KMS-11 (cell line): ENCODE measurements at regions not wholly inside any gene's neighbourhood (a gene's known extent, or its start where the extent isn't known, plus 50 kb on each side); places are given as distances from the start of the nearest gene placed in this dataset.

Experiments used
- H2AFZ ChIP-seq: fragments of 200-600 bp; sonication (generic); 2 replicates; pipeline ENCODE4 v1.6.1; 2016; ENCODE audit warnings: antibody characterized with exemption, mixed run types, low read depth
- H3K27ac ChIP-seq: fragments of 200-600 bp; sonication (generic); 2 replicates; pipeline ENCODE4 v1.6.1; 2016; ENCODE audit warnings: mild to moderate bottlenecking, mixed run types
- H3K27me3 ChIP-seq: fragments of 200-600 bp; sonication (generic); 2 replicates; pipeline ENCODE4 v1.6.1; 2017; ENCODE audit warnings: mild to moderate bottlenecking, low read depth, mixed run types, moderate library complexity; ENCODE audit not compliant: insufficient read depth
- H3K36me3 ChIP-seq: fragments of 200-600 bp; sonication (generic); 2 replicates; pipeline ENCODE4 v1.6.1; 2017; ENCODE audit warnings: mild to moderate bottlenecking, mixed run types; ENCODE audit not compliant: insufficient read depth
- H3K4me1 ChIP-seq: fragments of 200-600 bp; sonication (generic); 2 replicates; pipeline ENCODE4 v1.6.1; 2016; ENCODE audit warnings: mild to moderate bottlenecking, low read depth, mixed run types; ENCODE audit not compliant: poor library complexity, severe bottlenecking
- H3K4me2 ChIP-seq: fragments of 200-600 bp; sonication (generic); 2 replicates; pipeline ENCODE4 v1.7.0; 2016; ENCODE audit warnings: mild to moderate bottlenecking, mixed run types
- H3K4me3 ChIP-seq: fragments of 200-600 bp; sonication (generic); IDR thresholded peaks from 2 replicates; pipeline ENCODE4 v1.6.1; 2017; ENCODE audit warnings: low read depth, low read length, mixed read lengths; ENCODE audit not compliant: insufficient read depth
- H3K79me2 ChIP-seq: fragments of 200-600 bp; sonication (generic); 2 replicates; pipeline ENCODE4 v1.6.1; 2016; ENCODE audit warnings: low read depth, mixed run types; ENCODE audit not compliant: insufficient read depth
- H3K9ac ChIP-seq: fragments of 200-600 bp; sonication (generic); 2 replicates; pipeline ENCODE4 v1.6.1; 2016; ENCODE audit warnings: mild to moderate bottlenecking, mixed run types
- H4K20me1 ChIP-seq: fragments of 200-600 bp; sonication (generic); 2 replicates; pipeline ENCODE4 v1.6.1; 2016; ENCODE audit warnings: mild to moderate bottlenecking, mixed run types; ENCODE audit not compliant: insufficient read depth
- CTCF ChIP-seq: fragments of 200-600 bp; sonication (generic); conservative IDR thresholded peaks from 2 replicates; pipeline ENCODE4 v1.6.1; 2017; ENCODE audit warnings: low read depth, mild to moderate bottlenecking, antibody characterized with exemption, low read length, moderate library complexity, mixed read lengths

GRCh38 chr4:184284742-184285141 lies 67.1 kb upstream of the ENPP6 start:
- Histone ChIP-seq H3K27ac (peak overlapping the region; percentile 99), H3K4me1 (peaks cover 98% of the 10 kb centered on the region), H3K27me3 (no peaks in the 10 kb centered on the region), H3K9ac (peak overlapping the region; percentile 96), H4K20me1 (no peaks in the 10 kb centered on the region), H3K36me3 (no peaks in the 10 kb centered on the region), H3K4me3 (peak overlapping the region; percentile 48), H2AFZ (no peak overlapping the region), H3K4me2 (peak overlapping the region; percentile 93), H3K79me2 (peaks cover 12% of the 10 kb centered on the region; the same call in 1 of the 2 replicates)
- no peak for TF ChIP-seq CTCF

GRCh38 chr4:184284336-184284690 lies 66.6 kb upstream of the ENPP6 start:
- Histone ChIP-seq H3K27me3 (no peaks in the 10 kb centered on the region), H3K4me3 (peak overlapping the region; percentile 48), H3K27ac (peak overlapping the region; percentile 99), H4K20me1 (no peaks in the 10 kb centered on the region), H3K36me3 (no peaks in the 10 kb centered on the region), H2AFZ (peak overlapping the region; percentile 5; the same call in 1 of the 2 replicates), H3K4me1 (peaks cover 98% of the 10 kb centered on the region), H3K4me2 (peak overlapping the region; percentile 93), H3K9ac (peak overlapping the region; percentile 96), H3K79me2 (peaks cover 12% of the 10 kb centered on the region; the same call in 1 of the 2 replicates)
- TF ChIP-seq CTCF, result no peak

- H2AFZ ChIP-seq, result peak overlapping the region; percentile 5; the same call in 1 of the 2 replicates
- H3K27me3 ChIP-seq, result no peaks in the 10 kb centered on the region
- H3K4me3 ChIP-seq, result peak overlapping the region; percentile 48
- H3K4me2 ChIP-seq, result peak overlapping the region; percentile 93
- H3K9ac ChIP-seq, result peak overlapping the region; percentile 96
- H3K4me1 ChIP-seq, result peaks cover 98% of the 10 kb centered on the region
- H3K36me3 ChIP-seq, result no peaks in the 10 kb centered on the region
- no peaks in the 10 kb centered on the region for H4K20me1 ChIP-seq
- peak overlapping the region; percentile 99 for H3K27ac ChIP-seq
- H3K79me2 ChIP-seq, result peaks cover 12% of the 10 kb centered on the region; the same call in 1 of the 2 replicates
- no peak for TF ChIP-seq CTCF
These were observed 66.1 kb upstream of the ENPP6 start for GRCh38 chr4:184283659-184284335.

- Histone ChIP-seq H3K27ac (peak overlapping the region; percentile 99), H3K9ac (peak overlapping the region; percentile 96), H3K27me3 (no peaks in the 10 kb centered on the region), H4K20me1 (no peaks in the 10 kb centered on the region), H3K4me3 (peak overlapping the region; percentile 23), H3K36me3 (no peaks in the 10 kb centered on the region), H3K79me2 (peaks cover 12% of the 10 kb centered on the region; the same call in 1 of the 2 replicates), H2AFZ (no peak overlapping the region), H3K4me2 (peak overlapping the region; percentile 93), H3K4me1 (peaks cover 98% of the 10 kb centered on the region)
- TF ChIP-seq CTCF, result peak; percentile 41
These were observed 65.4 kb upstream of the ENPP6 start for GRCh38 chr4:184282895-184283654.
